HCT116 (cell line): ENCODE measurements at regions not wholly inside any gene's neighbourhood (a gene's known extent, or its start where the extent isn't known, plus 50 kb on each side); places are given as distances from the start of the nearest gene placed in this dataset.

ENCODE experiments used
- ATAC-seq: fragments of 200-7000 bp; cut with Tn5 transposase; 2 replicates; pipeline ENCODE4 v1.9.1; 2020; ENCODE audit warnings: mild to moderate bottlenecking, moderate library complexity
- BruUV-seq: library from RNA; stranded (reverse); fragments of 400-500 nt; replicated peaks from 2 replicates; lab custom pipeline; 2021; lab: Mats Ljungman, UMichigan
- CTCF ChIA-PET: fragments of 300-600 bp; sonication (Branson Sonifier 250); formaldehyde crosslinking; loops from one replicate; lab custom pipeline; 2021; ENCODE audit warnings: antibody characterized with exemption; lab: Charles Lee
- POLR2A ChIA-PET: fragments of 300-600, 350-600 bp; sonication (Branson Sonifier 250); formaldehyde crosslinking; loops from one replicate; lab custom pipeline; 2021; ENCODE audit warnings: antibody characterized with exemption; lab: Charles Lee
- RAD21 ChIA-PET, 2 experiments: fragments of 300-600 bp; sonication (Branson Sonifier 250); formaldehyde crosslinking; loops; one replicate each; lab custom pipeline; 2023; ENCODE audit warnings: low total read pairs in 2 of 2; ENCODE audit not compliant: uncharacterized antibody in 2 of 2, unreplicated experiment in 2 of 2, low non-redundant PET in 1 of 2; lab: Charles Lee
- DNase-seq: peaks from one replicate; pipeline ENCODE4 v3.0.0-alpha.2; 2010; ENCODE audit warnings: low read depth, low spot score
- H2AFZ ChIP-seq: fragments of 200-600 bp; shearing (Covaris generic), sonication (generic); 2 replicates; pipeline ENCODE4 v1.6.1; 2017; ENCODE audit warnings: low read depth, mixed run types, mixed read lengths, antibody characterized with exemption, low read length; ENCODE audit not compliant: poor library complexity, severe bottlenecking
- H3K27ac ChIP-seq: 2 replicates; pipeline ENCODE4 v1.5.1; 2012; ENCODE audit warnings: low read depth, low read length
- H3K27me3 ChIP-seq: fragments of 200-600 bp; sonication (generic); 2 replicates; pipeline ENCODE4 v1.6.1; 2016; ENCODE audit warnings: mixed run types, low read length, mixed read lengths; ENCODE audit not compliant: insufficient read depth
- H3K36me3 ChIP-seq, 2 experiments: fragments of 200-500 bp in 1 of 2; fragments of 200-600 bp in 1 of 2; sonication (Bioruptor generic) in 1 of 2; sonication (generic) in 1 of 2; 2 replicates each; pipeline versions ENCODE4 v1.5.1 to v1.6.1; 2014 to 2016; ENCODE audit warnings: low read length in 2 of 2, inconsistent platforms in 1 of 2, mixed read lengths in 1 of 2, mixed run types in 1 of 2; ENCODE audit not compliant: insufficient read depth in 2 of 2, control insufficient read depth in 1 of 2
- H3K4me1 ChIP-seq, 2 experiments: fragments of 200-600 bp in 1 of 2; sonication (generic) in 1 of 2; 2 replicates each; pipeline versions ENCODE4 v1.5.1 to v1.6.1; 2012 to 2017; ENCODE audit warnings: low read length in 2 of 2, inconsistent platforms in 1 of 2, mild to moderate bottlenecking in 1 of 2, mixed read lengths in 1 of 2, mixed run types in 1 of 2, moderate library complexity in 1 of 2; ENCODE audit not compliant: insufficient read depth in 2 of 2, control insufficient read depth in 1 of 2
- H3K4me2 ChIP-seq: fragments of 200-600 bp; sonication (generic); 2 replicates; pipeline ENCODE4 v1.6.1; 2017; ENCODE audit warnings: mixed run types, low read length, mixed read lengths
- H3K4me3 ChIP-seq, 2 experiments: fragments of 200-600 bp in 1 of 2; sonication (generic) in 1 of 2; replicated peaks in 1 of 2; 2 replicates each; pipeline ENCODE4 v1.5.1; 2011 to 2016; ENCODE audit warnings: low read length in 2 of 2, control low read depth in 1 of 2, low read depth in 1 of 2, mild to moderate bottlenecking in 1 of 2, mixed read lengths in 1 of 2, mixed run types in 1 of 2
- H3K79me2 ChIP-seq: fragments of 200-600 bp; sonication (generic); 2 replicates; pipeline ENCODE4 v1.6.1; 2017; ENCODE audit warnings: mild to moderate bottlenecking, mixed run types, low read length, moderate library complexity, mixed read lengths; ENCODE audit not compliant: insufficient read depth
- H3K9ac ChIP-seq: fragments of 200-600 bp; sonication (generic); 2 replicates; pipeline ENCODE4 v1.6.1; 2016; ENCODE audit warnings: low read length, mixed read lengths
- H3K9me2 ChIP-seq: fragments of 200-600 bp; sonication (generic), shearing (Covaris generic); 2 replicates; pipeline ENCODE4 v1.6.1; 2017; ENCODE audit warnings: mixed run types, mild to moderate bottlenecking, moderate library complexity; ENCODE audit not compliant: insufficient read depth
- H3K9me3 ChIP-seq, 2 experiments: fragments of 200-500 bp in 1 of 2; fragments of 200-600 bp in 1 of 2; sonication (Bioruptor generic) in 1 of 2; sonication (generic) in 1 of 2; 2 replicates each; pipeline ENCODE4 v1.6.1; 2014 to 2017; ENCODE audit warnings: low read length in 2 of 2, mixed read lengths in 2 of 2, inconsistent platforms in 1 of 2, low read depth in 1 of 2, mild to moderate bottlenecking in 1 of 2, mixed run types in 1 of 2, moderate library complexity in 1 of 2; ENCODE audit not compliant: control insufficient read depth in 1 of 2, insufficient read depth in 1 of 2
- H4K20me1 ChIP-seq: fragments of 200-600 bp; sonication (generic), shearing (Covaris generic); 2 replicates; pipeline ENCODE4 v1.6.1; 2017; ENCODE audit warnings: mixed run types, mild to moderate bottlenecking, moderate library complexity; ENCODE audit not compliant: insufficient read depth
- CTCF ChIP-seq, 3 experiments: fragments of 200-600 bp in 1 of 3; sonication (generic) in 1 of 3; IDR thresholded peaks in 2 of 3; conservative IDR thresholded peaks in 1 of 3; 2 replicates each; pipeline ENCODE4 v1.5.1; 2012 to 2017; ENCODE audit warnings: low read depth in 2 of 3, low read length in 2 of 3, antibody characterized with exemption in 1 of 3, borderline replicate concordance in 1 of 3, control low read depth in 1 of 3, mild to moderate bottlenecking in 1 of 3, mixed read lengths in 1 of 3, mixed run types in 1 of 3, moderate library complexity in 1 of 3; ENCODE audit not compliant: insufficient read depth in 1 of 3
- ELF1 ChIP-seq: IDR thresholded peaks from 2 replicates; pipeline ENCODE4 v1.6.1; 2012; ENCODE audit warnings: low read depth, borderline replicate concordance
- RAD21 ChIP-seq: IDR thresholded peaks from 2 replicates; pipeline ENCODE4 v1.6.1; 2012; ENCODE audit warnings: low read depth, mild to moderate bottlenecking
- REST ChIP-seq: IDR thresholded peaks from 2 replicates; pipeline ENCODE4 v1.6.1; 2012; ENCODE audit warnings: low read depth
- intact Hi-C: fragments of 100-400 bp; cut with micrococcal nuclease; formaldehyde crosslinking; loops from 2 replicates; pipeline ENCODE4 v1.10.0; 2022

- no peak for TF ChIP-seq REST
- TF ChIP-seq, all 23 proteins: peak for 5
Measured at GRCh38 chr11:129283141-129283540, 91.0 kb upstream of the ARHGAP32 start (continued).

- H2AFZ ChIP-seq = peak overlapping the region; percentile 95
- intact Hi-C loops = no loop called here
- peaks cover 20 to 50% of the 10 kb centered on the region in 2 experiments for H3K4me1 ChIP-seq
- no peak overlapping the region for H3K27ac ChIP-seq
- peaks cover 9% of the 10 kb centered on the region for H3K79me2 ChIP-seq
- peak overlapping the region; percentile 53 for H3K4me2 ChIP-seq
- ChIA-PET RAD21 (no interaction called here), CTCF (no interaction called here), POLR2A (no interaction called here)
- no peaks in the 10 kb centered on the region for H3K9me2 ChIP-seq
- TF ChIP-seq CTCF (IDR thresholded peaks at IDR 0.05 in 2 of 3, conservative IDR thresholded peaks at IDR 0.05 in 1 of 3; ENCODE audit: borderline replicate concordance in 1 of 3, insufficient read depth in 1 of 3, low read depth in 2 of 3, low read length in 2 of 3) = no peak
- no peak for TF ChIP-seq RAD21
- no peak for TF ChIP-seq ELF1
- DNase-seq (no peak), ATAC-seq (no peak)
- H3K36me3 ChIP-seq = no peaks in the 10 kb centered on the region
- H3K4me3 ChIP-seq = no peak overlapping the region
- BruUV-seq = no TSS peak
- H3K9me3 ChIP-seq = no peaks in the 10 kb centered on the region
- H4K20me1 ChIP-seq = no peaks in the 10 kb centered on the region
- no peak overlapping the region for H3K9ac ChIP-seq
- no peaks in the 10 kb centered on the region for H3K27me3 ChIP-seq
Measured at GRCh38 chr11:129282634-129283033, 90.5 kb upstream of the ARHGAP32 start.
